Neural cell (in vitro differentiated cells): ENCODE measurements at regions not wholly inside any gene's neighbourhood (a gene's known extent, or its start where the extent isn't known, plus 50 kb on each side); places are given as distances from the start of the nearest gene placed in this dataset.

Experiments used
- H2AFZ ChIP-seq: fragments of 200-600, 300-800 bp; sonication (generic), shearing (Covaris generic); 2 replicates; pipeline ENCODE4 v1.6.0; 2014; ENCODE audit warnings: low read depth, mild to moderate bottlenecking, antibody characterized with exemption, low read length, moderate library complexity
- H3F3A ChIP-seq: fragments of 200-600 bp; shearing (Covaris generic); 2 replicates; pipeline ENCODE4 v1.6.1; 2016; ENCODE audit warnings: mild to moderate bottlenecking, moderate library complexity, mixed read lengths, antibody characterized with exemption, low read length; ENCODE audit not compliant: insufficient read depth, poor library complexity, severe bottlenecking
- H3K27ac ChIP-seq: fragments of 200-600, 300-800 bp; sonication (generic), shearing (Covaris generic); 2 replicates; pipeline ENCODE4 v1.5.1; 2014; ENCODE audit warnings: mild to moderate bottlenecking, low read length, moderate library complexity
- H3K27me3 ChIP-seq: fragments of 300-800, 200-600 bp; sonication (generic), shearing (Covaris generic); 2 replicates; pipeline ENCODE4 v1.6.0; 2014; ENCODE audit warnings: mild to moderate bottlenecking, low read depth, low read length, moderate library complexity; ENCODE audit not compliant: insufficient read depth
- H3K36me3 ChIP-seq: fragments of 300-800, 200-600 bp; sonication (generic), shearing (Covaris generic); 2 replicates; pipeline ENCODE4 v1.5.1; 2014; ENCODE audit warnings: mild to moderate bottlenecking, antibody characterized with exemption, low read length, moderate library complexity; ENCODE audit not compliant: insufficient read depth
- H3K4me2 ChIP-seq: fragments of 300-800, 200-600 bp; sonication (generic), shearing (Covaris generic); 2 replicates; pipeline ENCODE4 v1.6.0; 2014; ENCODE audit warnings: mild to moderate bottlenecking, low read length
- H3K4me3 ChIP-seq: fragments of 300-800, 200-600 bp; sonication (generic), shearing (Covaris generic); 2 replicates; pipeline ENCODE4 v1.5.1; 2014; ENCODE audit warnings: mild to moderate bottlenecking, low read length, moderate library complexity
- H3K79me2 ChIP-seq: fragments of 200-600 bp; shearing (Covaris generic); replicated peaks from 2 replicates; pipeline ENCODE4 v1.6.0; 2014; ENCODE audit warnings: mild to moderate bottlenecking, low read length, moderate library complexity; ENCODE audit not compliant: insufficient read depth
- H3K9ac ChIP-seq: fragments of 300-800, 200-600 bp; sonication (generic), shearing (Covaris generic); 2 replicates; pipeline ENCODE4 v1.6.1; 2016; ENCODE audit warnings: mild to moderate bottlenecking, low read length, mixed read lengths
- H3K9me2 ChIP-seq: fragments of 200-600 bp; shearing (Covaris generic); 2 replicates; pipeline ENCODE4 v1.6.1; 2016; ENCODE audit warnings: mild to moderate bottlenecking, low read length, mixed read lengths; ENCODE audit not compliant: insufficient read depth
- H3K9me3 ChIP-seq: fragments of 200-600, 300-800 bp; sonication (generic), shearing (Covaris generic); 2 replicates; pipeline ENCODE4 v1.6.1; 2016; ENCODE audit warnings: mild to moderate bottlenecking, mixed run types, low read length, moderate library complexity, mixed read lengths
- H4K20me1 ChIP-seq: fragments of 200-600 bp; shearing (Covaris generic); 2 replicates; pipeline ENCODE4 v1.6.1; 2016; ENCODE audit warnings: mild to moderate bottlenecking, mixed run types; ENCODE audit not compliant: insufficient read depth
- CTCF ChIP-seq: fragments of 450-650 bp; IDR thresholded peaks from 2 replicates; pipeline ENCODE4 v1.5.1; 2014; ENCODE audit warnings: antibody characterized with exemption, mild to moderate bottlenecking, moderate library complexity; ENCODE audit not compliant: poor library complexity, severe bottlenecking
- EP300 ChIP-seq: fragments of 450-650 bp; conservative IDR thresholded peaks from 2 replicates; pipeline ENCODE4 v1.6.1; 2014; ENCODE audit warnings: antibody characterized with exemption, mild to moderate bottlenecking, moderate library complexity; ENCODE audit not compliant: poor library complexity, severe bottlenecking
- EZH2 ChIP-seq: fragments of 200-600, 300-800 bp; shearing (Covaris generic), sonication (generic); IDR thresholded peaks from 2 replicates; pipeline ENCODE4 v1.6.1; 2014; ENCODE audit warnings: antibody characterized with exemption, low read length, borderline replicate concordance, mild to moderate bottlenecking; ENCODE audit not compliant: insufficient read depth, poor library complexity, severe bottlenecking
- MXI1 ChIP-seq: fragments of 450-650 bp; conservative IDR thresholded peaks from 2 replicates; pipeline ENCODE4 v1.6.1; 2014; ENCODE audit warnings: antibody characterized with exemption, mild to moderate bottlenecking; ENCODE audit not compliant: poor library complexity, severe bottlenecking
- POLR2AphosphoS5 ChIP-seq: IDR thresholded peaks from 2 replicates; pipeline ENCODE4 v1.6.1; 2012
- RAD21 ChIP-seq: fragments of 450-650 bp; conservative IDR thresholded peaks from 2 replicates; pipeline ENCODE4 v1.6.1; 2014; ENCODE audit warnings: antibody characterized with exemption, mild to moderate bottlenecking, moderate library complexity
- REST ChIP-seq: IDR thresholded peaks from 2 replicates; pipeline ENCODE4 v1.6.1; 2012; ENCODE audit warnings: borderline replicate concordance
- SMC3 ChIP-seq: fragments of 450-650 bp; conservative IDR thresholded peaks from 2 replicates; pipeline ENCODE4 v1.6.1; 2014; ENCODE audit warnings: antibody characterized with exemption, mild to moderate bottlenecking, moderate library complexity; ENCODE audit not compliant: poor library complexity
- TAF1 ChIP-seq: IDR thresholded peaks from 2 replicates; pipeline ENCODE4 v1.6.1; 2012; ENCODE audit warnings: low read depth

- Histone ChIP-seq H2AFZ (no peak overlapping the region), H3K79me2 (no peaks in the 10 kb centered on the region), H3F3A (no peaks in the 10 kb centered on the region), H3K27me3 (no peaks in the 10 kb centered on the region), H4K20me1 (no peaks in the 10 kb centered on the region), H3K9ac (no peak overlapping the region), H3K4me2 (no peak overlapping the region), H3K27ac (no peak overlapping the region), H3K36me3 (no peaks in the 10 kb centered on the region), H3K4me3 (no peak overlapping the region), H3K9me2 (no peaks in the 10 kb centered on the region), H3K9me3 (no peaks in the 10 kb centered on the region)
- TF ChIP-seq POLR2AphosphoS5 (no peak), RAD21 (no peak), SMC3 (no peak), EZH2 (no peak), MXI1 (no peak), TAF1 (no peak), CTCF (no peak), EP300 (no peak), REST (no peak)
These were observed 415.0 kb upstream of the GYPC start for GRCh38 chr2:126241001-126241400.

- Histone ChIP-seq H3K9me3 (no peaks in the 10 kb centered on the region), H3K9ac (no peak overlapping the region), H3K9me2 (no peaks in the 10 kb centered on the region), H3K4me2 (no peak overlapping the region), H3K4me3 (no peak overlapping the region), H2AFZ (no peak overlapping the region), H3K36me3 (no peaks in the 10 kb centered on the region), H3K27me3 (no peaks in the 10 kb centered on the region), H3K27ac (no peak overlapping the region), H3F3A (no peaks in the 10 kb centered on the region), H3K79me2 (no peaks in the 10 kb centered on the region), H4K20me1 (no peaks in the 10 kb centered on the region)
- TF ChIP-seq TAF1 (no peak), CTCF (no peak), POLR2AphosphoS5 (no peak), RAD21 (no peak), SMC3 (no peak), MXI1 (no peak)
These were observed 414.5 kb upstream of the GYPC start for GRCh38 chr2:126241411-126241810.
